Hepatocyte (in vitro differentiated cells): ENCODE measurements at regions not wholly inside any gene's neighbourhood (a gene's known extent, or its start where the extent isn't known, plus 50 kb on each side); places are given as distances from the start of the nearest gene placed in this dataset.

ENCODE experiments used
- EZH2 ChIP-seq: fragments of 200-600 bp; sonication (generic); IDR thresholded peaks from 2 replicates; pipeline ENCODE4 v1.6.1; 2016; ENCODE audit warnings: antibody characterized with exemption, mild to moderate bottlenecking, borderline replicate concordance
- TF ChIP-seq, protein P1 (sequence below): fragments of 200-600 bp; sonication (generic); IDR thresholded peaks from 2 replicates; pipeline ENCODE4 v1.5.1; 2016; ENCODE audit warnings: antibody characterized with exemption, mild to moderate bottlenecking; ENCODE audit not compliant: poor library complexity

DNA sequence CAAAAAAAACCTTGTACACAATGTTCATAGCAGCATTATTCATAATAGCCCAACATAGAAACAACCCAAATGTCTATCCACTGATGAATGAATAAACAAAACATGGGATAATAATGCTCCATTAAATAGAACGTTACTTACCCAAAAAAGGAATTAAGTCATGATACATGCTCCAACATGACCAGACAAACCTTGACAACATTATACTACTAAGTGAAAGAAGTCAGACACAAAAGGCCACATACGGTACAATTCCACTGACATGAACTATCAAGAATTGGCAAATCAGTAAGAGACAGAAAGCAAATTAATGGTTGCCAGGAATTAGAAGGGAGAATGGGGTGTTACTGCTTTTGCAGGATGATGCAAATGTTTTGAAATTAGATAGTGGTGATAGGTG, 193.8 kb upstream of the SHISA6 start:
- TF ChIP-seq, protein P1, sequence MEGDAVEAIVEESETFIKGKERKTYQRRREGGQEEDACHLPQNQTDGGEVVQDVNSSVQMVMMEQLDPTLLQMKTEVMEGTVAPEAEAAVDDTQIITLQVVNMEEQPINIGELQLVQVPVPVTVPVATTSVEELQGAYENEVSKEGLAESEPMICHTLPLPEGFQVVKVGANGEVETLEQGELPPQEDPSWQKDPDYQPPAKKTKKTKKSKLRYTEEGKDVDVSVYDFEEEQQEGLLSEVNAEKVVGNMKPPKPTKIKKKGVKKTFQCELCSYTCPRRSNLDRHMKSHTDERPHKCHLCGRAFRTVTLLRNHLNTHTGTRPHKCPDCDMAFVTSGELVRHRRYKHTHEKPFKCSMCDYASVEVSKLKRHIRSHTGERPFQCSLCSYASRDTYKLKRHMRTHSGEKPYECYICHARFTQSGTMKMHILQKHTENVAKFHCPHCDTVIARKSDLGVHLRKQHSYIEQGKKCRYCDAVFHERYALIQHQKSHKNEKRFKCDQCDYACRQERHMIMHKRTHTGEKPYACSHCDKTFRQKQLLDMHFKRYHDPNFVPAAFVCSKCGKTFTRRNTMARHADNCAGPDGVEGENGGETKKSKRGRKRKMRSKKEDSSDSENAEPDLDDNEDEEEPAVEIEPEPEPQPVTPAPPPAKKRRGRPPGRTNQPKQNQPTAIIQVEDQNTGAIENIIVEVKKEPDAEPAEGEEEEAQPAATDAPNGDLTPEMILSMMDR = no peak
- no peak for TF ChIP-seq EZH2
